Caco-2 (cell line): ENCODE measurements at regions not wholly inside any gene's neighbourhood (a gene's known extent, or its start where the extent isn't known, plus 50 kb on each side); places are given as distances from the start of the nearest gene placed in this dataset.

ENCODE experiments used
- BruUV-seq: library from RNA; stranded (reverse); fragments of 400-500 nt; replicated peaks from 2 replicates; lab custom pipeline; 2021; lab: Mats Ljungman, UMichigan
- CTCF ChIA-PET: fragments of 300-600 bp; sonication (Branson Sonifier 250); formaldehyde crosslinking; loops from one replicate; lab custom pipeline; 2022; ENCODE audit warnings: antibody characterized with exemption; lab: Charles Lee
- POLR2A ChIA-PET: fragments of 300-600 bp; sonication (Branson Sonifier 250); formaldehyde crosslinking; loops from one replicate; lab custom pipeline; 2022; ENCODE audit warnings: antibody characterized with exemption; lab: Charles Lee
- DNase-seq, 2 experiments: peaks; one replicate each; pipeline versions ENCODE4 v3.0.0 to v3.0.0-alpha.2; 2020 to 2022
- H3K27me3 ChIP-seq: replicated peaks from 2 replicates; pipeline ENCODE4 v1.6.0; 2011; ENCODE audit warnings: low read length; ENCODE audit not compliant: control insufficient read depth, insufficient read depth
- H3K36me3 ChIP-seq: 2 replicates; pipeline ENCODE4 v1.5.1; 2011; ENCODE audit warnings: low read length; ENCODE audit not compliant: control insufficient read depth, insufficient read depth
- H3K4me1 ChIP-seq: fragments of 250-450 bp; sonication (Bioruptor Pico); 2 replicates; pipeline ENCODE4 v1.5.1; 2020; ENCODE audit warnings: mild to moderate bottlenecking
- H3K4me3 ChIP-seq: 2 replicates; pipeline ENCODE4 v1.5.1; 2011; ENCODE audit warnings: low read depth, mild to moderate bottlenecking, control low read depth, low read length
- H3K9me3 ChIP-seq: fragments of 250-450 bp; sonication (Bioruptor Pico); 2 replicates; pipeline ENCODE4 v1.5.1; 2020; ENCODE audit warnings: mild to moderate bottlenecking, moderate library complexity
- H3K27ac Mint-ChIP-seq: one replicate; pipeline ENCODE4 v1.8.0; 2022; ENCODE audit warnings: mixed read lengths; ENCODE audit not compliant: unreplicated experiment
- H3K27me3 Mint-ChIP-seq: one replicate; pipeline ENCODE4 v1.8.0; 2022; ENCODE audit warnings: mixed read lengths; ENCODE audit not compliant: insufficient read depth, unreplicated experiment
- H3K36me3 Mint-ChIP-seq: one replicate; pipeline ENCODE4 v1.8.0; 2022; ENCODE audit warnings: mild to moderate bottlenecking, mixed read lengths; ENCODE audit not compliant: insufficient read depth, unreplicated experiment
- H3K4me1 Mint-ChIP-seq: one replicate; pipeline ENCODE4 v1.8.0; 2022; ENCODE audit warnings: low read depth, mixed read lengths; ENCODE audit not compliant: unreplicated experiment
- H3K4me3 Mint-ChIP-seq: one replicate; pipeline ENCODE4 v1.8.0; 2022; ENCODE audit warnings: mild to moderate bottlenecking, moderate library complexity, mixed read lengths; ENCODE audit not compliant: unreplicated experiment
- H3K9me3 Mint-ChIP-seq: one replicate; pipeline ENCODE4 v1.8.0; 2022; ENCODE audit warnings: mixed read lengths; ENCODE audit not compliant: unreplicated experiment
- intact Hi-C: fragments of 100-400 bp; cut with micrococcal nuclease; formaldehyde crosslinking; loops from one replicate; pipeline ENCODE4 v1.10.0; 2022; ENCODE audit not compliant: unreplicated experiment
- TF ChIP-seq, protein P1 (sequence below), 2 experiments: fragments of 200-600 bp in 1 of 2; IDR thresholded peaks; 1 replicate in 1 of 2; 2 replicates in 1 of 2; pipeline versions ENCODE4 v1.5.1 to v1.8.0; 2011 to 2022; ENCODE audit warnings: antibody characterized with exemption in 1 of 2, control low read depth in 1 of 2, inconsistent platforms in 1 of 2, low read depth in 1 of 2, low read length in 1 of 2, mild to moderate bottlenecking in 1 of 2, moderate library complexity in 1 of 2; ENCODE audit not compliant: insufficient read depth in 1 of 2, severe bottlenecking in 1 of 2, unreplicated experiment in 1 of 2

DNA sequence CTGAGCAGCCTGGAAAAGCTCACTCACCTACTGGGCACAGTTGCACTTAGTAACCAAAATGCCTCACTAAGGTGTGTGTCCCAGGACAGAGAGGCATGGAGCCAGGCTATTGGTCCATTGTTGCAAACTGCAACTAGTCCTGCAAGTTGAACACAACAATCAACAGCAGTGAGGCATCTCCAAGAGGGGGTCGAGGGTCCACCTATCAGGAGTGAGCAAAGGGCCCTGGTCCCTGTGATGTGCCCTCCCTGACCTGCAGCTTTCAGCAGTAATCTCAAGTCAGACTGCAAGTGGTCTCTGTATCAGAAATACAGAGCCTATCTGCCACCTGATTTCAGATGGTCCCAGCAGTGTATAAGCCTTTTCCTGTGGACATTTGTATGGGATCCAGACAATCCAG lies 50.2 kb upstream of the TGM3 start:
- intact Hi-C loops: no loop called here
- DNase-seq: no peak
- no peaks in the 10 kb centered on the region for H3K27me3 ChIP-seq
- no TSS peak for BruUV-seq
- Mint-ChIP-seq H3K36me3 (no peaks in the 10 kb centered on the region), H3K4me3 (no peak overlapping the region), H3K27ac (no peak overlapping the region), H3K4me1 (no peaks in the 10 kb centered on the region), H3K27me3 (peaks cover 13% of the 10 kb centered on the region), H3K9me3 (no peaks in the 10 kb centered on the region)
- TF ChIP-seq, protein P1, sequence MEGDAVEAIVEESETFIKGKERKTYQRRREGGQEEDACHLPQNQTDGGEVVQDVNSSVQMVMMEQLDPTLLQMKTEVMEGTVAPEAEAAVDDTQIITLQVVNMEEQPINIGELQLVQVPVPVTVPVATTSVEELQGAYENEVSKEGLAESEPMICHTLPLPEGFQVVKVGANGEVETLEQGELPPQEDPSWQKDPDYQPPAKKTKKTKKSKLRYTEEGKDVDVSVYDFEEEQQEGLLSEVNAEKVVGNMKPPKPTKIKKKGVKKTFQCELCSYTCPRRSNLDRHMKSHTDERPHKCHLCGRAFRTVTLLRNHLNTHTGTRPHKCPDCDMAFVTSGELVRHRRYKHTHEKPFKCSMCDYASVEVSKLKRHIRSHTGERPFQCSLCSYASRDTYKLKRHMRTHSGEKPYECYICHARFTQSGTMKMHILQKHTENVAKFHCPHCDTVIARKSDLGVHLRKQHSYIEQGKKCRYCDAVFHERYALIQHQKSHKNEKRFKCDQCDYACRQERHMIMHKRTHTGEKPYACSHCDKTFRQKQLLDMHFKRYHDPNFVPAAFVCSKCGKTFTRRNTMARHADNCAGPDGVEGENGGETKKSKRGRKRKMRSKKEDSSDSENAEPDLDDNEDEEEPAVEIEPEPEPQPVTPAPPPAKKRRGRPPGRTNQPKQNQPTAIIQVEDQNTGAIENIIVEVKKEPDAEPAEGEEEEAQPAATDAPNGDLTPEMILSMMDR (IDR thresholded peaks at IDR 0.05; ENCODE audit: insufficient read depth in 1 of 2, low read depth in 1 of 2, low read length in 1 of 2, severe bottlenecking in 1 of 2, unreplicated experiment in 1 of 2): no peak
- H3K4me3 ChIP-seq: no peak overlapping the region
- CTCF ChIA-PET: interaction anchor here (0.7 to 1.3 kb wide), 2 partner anchors 34 to 38 kb away, joined by 3 to 17 read pairs; no protein-coding TSS in a partner anchor
- H3K4me1 ChIP-seq: no peaks in the 10 kb centered on the region
- no peaks in the 10 kb centered on the region for H3K36me3 ChIP-seq
- H3K9me3 ChIP-seq: no peaks in the 10 kb centered on the region
- POLR2A ChIA-PET: no interaction called here
